ENCODE measurements at regions not wholly inside any gene's neighbourhood (a gene's known extent, or its start where the extent isn't known, plus 50 kb on each side); places are given as distances from the start of the nearest gene placed in this dataset.

DNA sequence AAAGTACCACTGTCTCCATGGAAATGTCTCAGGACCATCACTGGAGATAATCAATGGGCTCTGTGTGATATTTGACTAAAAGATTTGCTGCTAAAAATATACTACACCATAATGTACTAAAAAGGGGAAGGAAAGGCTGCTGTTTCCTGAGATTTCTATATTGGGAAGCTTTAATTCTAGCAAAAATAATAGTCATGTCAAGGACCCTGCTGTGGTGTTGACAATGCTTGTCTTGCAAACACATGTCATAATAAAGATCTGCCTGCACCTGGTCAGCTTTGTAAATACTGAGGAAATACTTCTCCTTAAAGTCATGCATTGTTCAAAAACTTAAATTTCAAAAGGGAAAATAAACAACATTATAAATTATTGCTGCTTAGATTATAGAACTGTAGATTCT lies 417.9 kb downstream of the GPM6A start:
- TF ChIP-seq, protein P1, sequence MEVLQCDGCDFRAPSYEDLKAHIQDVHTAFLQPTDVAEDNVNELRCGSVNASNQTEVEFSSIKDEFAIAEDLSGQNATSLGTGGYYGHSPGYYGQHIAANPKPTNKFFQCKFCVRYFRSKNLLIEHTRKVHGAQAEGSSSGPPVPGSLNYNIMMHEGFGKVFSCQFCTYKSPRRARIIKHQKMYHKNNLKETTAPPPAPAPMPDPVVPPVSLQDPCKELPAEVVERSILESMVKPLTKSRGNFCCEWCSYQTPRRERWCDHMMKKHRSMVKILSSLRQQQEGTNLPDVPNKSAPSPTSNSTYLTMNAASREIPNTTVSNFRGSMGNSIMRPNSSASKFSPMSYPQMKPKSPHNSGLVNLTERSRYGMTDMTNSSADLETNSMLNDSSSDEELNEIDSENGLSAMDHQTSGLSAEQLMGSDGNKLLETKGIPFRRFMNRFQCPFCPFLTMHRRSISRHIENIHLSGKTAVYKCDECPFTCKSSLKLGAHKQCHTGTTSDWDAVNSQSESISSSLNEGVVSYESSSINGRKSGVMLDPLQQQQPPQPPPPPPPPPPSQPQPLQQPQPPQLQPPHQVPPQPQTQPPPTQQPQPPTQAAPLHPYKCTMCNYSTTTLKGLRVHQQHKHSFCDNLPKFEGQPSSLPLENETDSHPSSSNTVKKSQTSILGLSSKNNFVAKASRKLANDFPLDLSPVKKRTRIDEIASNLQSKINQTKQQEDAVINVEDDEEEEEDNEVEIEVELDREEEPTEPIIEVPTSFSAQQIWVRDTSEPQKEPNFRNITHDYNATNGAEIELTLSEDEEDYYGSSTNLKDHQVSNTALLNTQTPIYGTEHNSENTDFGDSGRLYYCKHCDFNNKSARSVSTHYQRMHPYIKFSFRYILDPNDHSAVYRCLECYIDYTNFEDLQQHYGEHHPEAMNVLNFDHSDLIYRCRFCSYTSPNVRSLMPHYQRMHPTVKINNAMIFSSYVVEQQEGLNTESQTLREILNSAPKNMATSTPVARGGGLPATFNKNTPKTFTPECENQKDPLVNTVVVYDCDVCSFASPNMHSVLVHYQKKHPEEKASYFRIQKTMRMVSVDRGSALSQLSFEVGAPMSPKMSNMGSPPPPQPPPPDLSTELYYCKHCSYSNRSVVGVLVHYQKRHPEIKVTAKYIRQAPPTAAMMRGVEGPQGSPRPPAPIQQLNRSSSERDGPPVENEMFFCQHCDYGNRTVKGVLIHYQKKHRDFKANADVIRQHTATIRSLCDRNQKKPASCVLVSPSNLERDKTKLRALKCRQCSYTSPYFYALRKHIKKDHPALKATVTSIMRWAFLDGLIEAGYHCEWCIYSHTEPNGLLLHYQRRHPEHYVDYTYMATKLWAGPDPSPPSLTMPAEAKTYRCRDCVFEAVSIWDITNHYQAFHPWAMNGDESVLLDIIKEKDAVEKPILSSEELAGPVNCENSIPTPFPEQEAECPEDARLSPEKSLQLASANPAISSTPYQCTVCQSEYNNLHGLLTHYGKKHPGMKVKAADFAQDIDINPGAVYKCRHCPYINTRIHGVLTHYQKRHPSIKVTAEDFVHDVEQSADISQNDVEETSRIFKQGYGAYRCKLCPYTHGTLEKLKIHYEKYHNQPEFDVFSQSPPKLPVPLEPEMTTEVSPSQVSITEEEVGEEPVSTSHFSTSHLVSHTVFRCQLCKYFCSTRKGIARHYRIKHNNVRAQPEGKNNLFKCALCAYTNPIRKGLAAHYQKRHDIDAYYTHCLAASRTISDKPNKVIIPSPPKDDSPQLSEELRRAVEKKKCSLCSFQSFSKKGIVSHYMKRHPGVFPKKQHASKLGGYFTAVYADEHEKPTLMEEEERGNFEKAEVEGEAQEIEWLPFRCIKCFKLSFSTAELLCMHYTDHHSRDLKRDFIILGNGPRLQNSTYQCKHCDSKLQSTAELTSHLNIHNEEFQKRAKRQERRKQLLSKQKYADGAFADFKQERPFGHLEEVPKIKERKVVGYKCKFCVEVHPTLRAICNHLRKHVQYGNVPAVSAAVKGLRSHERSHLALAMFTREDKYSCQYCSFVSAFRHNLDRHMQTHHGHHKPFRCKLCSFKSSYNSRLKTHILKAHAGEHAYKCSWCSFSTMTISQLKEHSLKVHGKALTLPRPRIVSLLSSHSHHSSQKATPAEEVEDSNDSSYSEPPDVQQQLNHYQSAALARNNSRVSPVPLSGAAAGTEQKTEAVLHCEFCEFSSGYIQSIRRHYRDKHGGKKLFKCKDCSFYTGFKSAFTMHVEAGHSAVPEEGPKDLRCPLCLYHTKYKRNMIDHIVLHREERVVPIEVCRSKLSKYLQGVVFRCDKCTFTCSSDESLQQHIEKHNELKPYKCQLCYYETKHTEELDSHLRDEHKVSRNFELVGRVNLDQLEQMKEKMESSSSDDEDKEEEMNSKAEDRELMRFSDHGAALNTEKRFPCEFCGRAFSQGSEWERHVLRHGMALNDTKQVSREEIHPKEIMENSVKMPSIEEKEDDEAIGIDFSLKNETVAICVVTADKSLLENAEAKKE (CRISPR knock-in tag; IDR thresholded peaks at IDR 0.05): no peak
- Mint-ChIP-seq H3K4me3 (no peak overlapping the region), H3K36me3 (ENCODE audit: low read depth) (no peaks in the 10 kb centered on the region), H3K27ac (no peak overlapping the region), H3K9me3 (no peaks in the 10 kb centered on the region; the same call in 2 of the 3 replicates), H3K27me3 (ENCODE audit: insufficient read depth, low read depth, poor library complexity) (no peaks in the 10 kb centered on the region), H3K4me1 (peaks cover 2% of the 10 kb centered on the region; the same call in 1 of the 3 replicates)
- no peak for DNase-seq (ENCODE audit: low spot score)
- Histone ChIP-seq H3K4me2 (no peak overlapping the region), H3K4me1 (ENCODE audit: insufficient read depth) (no peaks in the 10 kb centered on the region), H3K27ac (ENCODE audit: low read depth) (no peak overlapping the region), H3K36me3 (ENCODE audit: insufficient read depth) (no peaks in the 10 kb centered on the region), H2AFZ (no peak overlapping the region), H4K20me1 (replicated peaks; ENCODE audit: insufficient read depth) (no peaks in the 10 kb centered on the region), H3K9me2 (ENCODE audit: insufficient read depth) (no peaks in the 10 kb centered on the region), H3F3A (replicated peaks; ENCODE audit: low read depth) (no peaks in the 10 kb centered on the region), H3K4me3 (no peak overlapping the region), H3K79me2 (replicated peaks; ENCODE audit: insufficient read depth) (no peaks in the 10 kb centered on the region), H3K27me3 (ENCODE audit: insufficient read depth) (no peaks in the 10 kb centered on the region)
- ATAC-seq: no peak

DNA sequence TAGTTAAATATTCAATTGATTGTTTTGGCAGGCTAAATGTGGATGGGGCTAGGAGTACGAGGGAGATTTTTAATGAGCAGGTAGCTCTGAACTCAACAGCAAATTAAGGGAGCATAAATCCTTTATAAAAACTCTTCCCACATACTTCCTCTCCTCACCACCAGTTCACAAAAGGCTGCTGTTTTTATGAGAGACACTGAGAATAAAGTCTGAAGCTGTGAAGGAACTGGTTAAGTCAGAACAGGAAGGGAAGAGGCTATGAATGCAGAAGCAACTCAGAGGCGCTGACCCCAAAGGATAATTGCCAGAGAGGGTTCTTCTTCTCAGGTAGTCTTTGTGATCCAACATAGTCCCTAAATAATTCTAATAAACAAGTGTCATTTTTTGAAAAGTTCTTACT lies 406.1 kb downstream of the GPM6A start:
- Histone ChIP-seq H3K27me3 (ENCODE audit: insufficient read depth) (no peaks in the 10 kb centered on the region), H3F3A (replicated peaks; ENCODE audit: low read depth) (no peaks in the 10 kb centered on the region), H3K36me3 (ENCODE audit: insufficient read depth) (no peaks in the 10 kb centered on the region), H3K9me2 (ENCODE audit: insufficient read depth) (no peaks in the 10 kb centered on the region), H3K4me1 (ENCODE audit: insufficient read depth) (0 out of 2 replicates have a peak, but pooled peaks cover 4% of the 10 kb centered on the region), H2AFZ (0 out of 2 replicates have a peak overlapping the region, but pooled peaks have one; percentile 19), H3K4me3 (no peak overlapping the region), H3K4me2 (no peak overlapping the region), H3K27ac (ENCODE audit: low read depth) (no peak overlapping the region), H3K79me2 (replicated peaks; ENCODE audit: insufficient read depth) (no peaks in the 10 kb centered on the region), H4K20me1 (replicated peaks; ENCODE audit: insufficient read depth) (no peaks in the 10 kb centered on the region)
- H3K27ac Mint-ChIP-seq: no peak overlapping the region
- H3K36me3 Mint-ChIP-seq (ENCODE audit: low read depth): no peaks in the 10 kb centered on the region
- DNase-seq (ENCODE audit: low spot score) (no peak), ATAC-seq (no peak)
- H3K4me1 Mint-ChIP-seq: peaks cover 7% of the 10 kb centered on the region; the same call in 2 of the 3 replicates
- no peaks in the 10 kb centered on the region for H3K9me3 Mint-ChIP-seq
- H3K27me3 Mint-ChIP-seq (ENCODE audit: insufficient read depth, low read depth, poor library complexity): peaks cover 2% of the 10 kb centered on the region
- H3K4me3 Mint-ChIP-seq: no peak overlapping the region
- TF ChIP-seq EZH2 (IDR thresholded peaks at IDR 0.05; ENCODE audit: low read depth, unreplicated experiment): no peak
- TF ChIP-seq, protein P2, sequence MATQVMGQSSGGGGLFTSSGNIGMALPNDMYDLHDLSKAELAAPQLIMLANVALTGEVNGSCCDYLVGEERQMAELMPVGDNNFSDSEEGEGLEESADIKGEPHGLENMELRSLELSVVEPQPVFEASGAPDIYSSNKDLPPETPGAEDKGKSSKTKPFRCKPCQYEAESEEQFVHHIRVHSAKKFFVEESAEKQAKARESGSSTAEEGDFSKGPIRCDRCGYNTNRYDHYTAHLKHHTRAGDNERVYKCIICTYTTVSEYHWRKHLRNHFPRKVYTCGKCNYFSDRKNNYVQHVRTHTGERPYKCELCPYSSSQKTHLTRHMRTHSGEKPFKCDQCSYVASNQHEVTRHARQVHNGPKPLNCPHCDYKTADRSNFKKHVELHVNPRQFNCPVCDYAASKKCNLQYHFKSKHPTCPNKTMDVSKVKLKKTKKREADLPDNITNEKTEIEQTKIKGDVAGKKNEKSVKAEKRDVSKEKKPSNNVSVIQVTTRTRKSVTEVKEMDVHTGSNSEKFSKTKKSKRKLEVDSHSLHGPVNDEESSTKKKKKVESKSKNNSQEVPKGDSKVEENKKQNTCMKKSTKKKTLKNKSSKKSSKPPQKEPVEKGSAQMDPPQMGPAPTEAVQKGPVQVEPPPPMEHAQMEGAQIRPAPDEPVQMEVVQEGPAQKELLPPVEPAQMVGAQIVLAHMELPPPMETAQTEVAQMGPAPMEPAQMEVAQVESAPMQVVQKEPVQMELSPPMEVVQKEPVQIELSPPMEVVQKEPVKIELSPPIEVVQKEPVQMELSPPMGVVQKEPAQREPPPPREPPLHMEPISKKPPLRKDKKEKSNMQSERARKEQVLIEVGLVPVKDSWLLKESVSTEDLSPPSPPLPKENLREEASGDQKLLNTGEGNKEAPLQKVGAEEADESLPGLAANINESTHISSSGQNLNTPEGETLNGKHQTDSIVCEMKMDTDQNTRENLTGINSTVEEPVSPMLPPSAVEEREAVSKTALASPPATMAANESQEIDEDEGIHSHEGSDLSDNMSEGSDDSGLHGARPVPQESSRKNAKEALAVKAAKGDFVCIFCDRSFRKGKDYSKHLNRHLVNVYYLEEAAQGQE (IDR thresholded peaks at IDR 0.05; ENCODE audit: unreplicated experiment): no peak
- no peak for TF ChIP-seq POLR2AphosphoS5 (IDR thresholded peaks at IDR 0.05; ENCODE audit: low read depth)
- no peak for TF ChIP-seq EZH2phosphoT487 (IDR thresholded peaks at IDR 0.05; ENCODE audit: unreplicated experiment)
- TF ChIP-seq, protein P3, sequence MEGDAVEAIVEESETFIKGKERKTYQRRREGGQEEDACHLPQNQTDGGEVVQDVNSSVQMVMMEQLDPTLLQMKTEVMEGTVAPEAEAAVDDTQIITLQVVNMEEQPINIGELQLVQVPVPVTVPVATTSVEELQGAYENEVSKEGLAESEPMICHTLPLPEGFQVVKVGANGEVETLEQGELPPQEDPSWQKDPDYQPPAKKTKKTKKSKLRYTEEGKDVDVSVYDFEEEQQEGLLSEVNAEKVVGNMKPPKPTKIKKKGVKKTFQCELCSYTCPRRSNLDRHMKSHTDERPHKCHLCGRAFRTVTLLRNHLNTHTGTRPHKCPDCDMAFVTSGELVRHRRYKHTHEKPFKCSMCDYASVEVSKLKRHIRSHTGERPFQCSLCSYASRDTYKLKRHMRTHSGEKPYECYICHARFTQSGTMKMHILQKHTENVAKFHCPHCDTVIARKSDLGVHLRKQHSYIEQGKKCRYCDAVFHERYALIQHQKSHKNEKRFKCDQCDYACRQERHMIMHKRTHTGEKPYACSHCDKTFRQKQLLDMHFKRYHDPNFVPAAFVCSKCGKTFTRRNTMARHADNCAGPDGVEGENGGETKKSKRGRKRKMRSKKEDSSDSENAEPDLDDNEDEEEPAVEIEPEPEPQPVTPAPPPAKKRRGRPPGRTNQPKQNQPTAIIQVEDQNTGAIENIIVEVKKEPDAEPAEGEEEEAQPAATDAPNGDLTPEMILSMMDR (conservative IDR thresholded peaks at IDR 0.05; ENCODE audit: low read depth in 2 of 2): no peak

Data from GM23338 (cell line).